Stimulated activated memory B cell treated with anti-CD40 and anti-IgM and Interleukin-4, amounts not matched to agents 10 μg/mL and 1 μg/mL and 100 μg/mL, for 72 hours (primary cell): ENCODE measurements at regions not wholly inside any gene's neighbourhood (a gene's known extent, or its start where the extent isn't known, plus 50 kb on each side); places are given as distances from the start of the nearest gene placed in this dataset.

Source experiments
- ATAC-seq: fragments of 150-1000 bp; cut with Tn5 transposase; 2 replicates; pipeline ENCODE4 v1.10.0; 2021
- H3K27ac Mint-ChIP-seq: one replicate; pipeline ENCODE4 v1.8.0; 2022; ENCODE audit warnings: mild to moderate bottlenecking, mixed read lengths
- H3K27me3 Mint-ChIP-seq: one replicate; pipeline ENCODE4 v1.8.0; 2022; ENCODE audit warnings: mixed read lengths
- H3K36me3 Mint-ChIP-seq: one replicate; pipeline ENCODE4 v1.8.0; 2022; ENCODE audit warnings: mixed read lengths
- H3K4me1 Mint-ChIP-seq: one replicate; pipeline ENCODE4 v1.8.0; 2022; ENCODE audit warnings: mixed read lengths
- H3K4me3 Mint-ChIP-seq: one replicate; pipeline ENCODE4 v1.8.0; 2022; ENCODE audit warnings: mild to moderate bottlenecking, moderate library complexity, mixed read lengths
- H3K9me3 Mint-ChIP-seq: one replicate; pipeline ENCODE4 v1.8.0; 2022; ENCODE audit warnings: mixed read lengths

DNA sequence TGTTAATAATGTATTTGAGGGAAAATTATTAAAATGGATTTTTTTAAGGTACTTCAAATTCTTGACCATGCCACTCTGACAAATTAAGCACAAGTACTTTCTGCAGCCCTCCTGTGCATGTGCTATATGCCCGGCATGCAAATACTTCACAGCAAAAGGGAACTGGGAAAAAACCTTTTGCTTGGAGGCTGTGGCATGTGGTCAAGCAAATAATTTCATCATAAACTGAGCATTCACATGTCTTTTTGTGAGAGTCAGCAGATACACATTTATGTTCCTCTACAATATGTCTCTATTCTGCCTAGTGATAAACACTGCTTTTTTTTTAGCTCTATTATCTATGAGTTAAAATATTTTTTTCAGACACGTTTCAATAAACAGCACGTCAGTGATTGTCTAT, 53.7 kb upstream of the SEMA3A start:
- ATAC-seq, result no peak
- no peaks in the 10 kb centered on the region for H3K36me3 Mint-ChIP-seq
- no peak overlapping the region for H3K4me3 Mint-ChIP-seq
- peaks cover 3% of the 10 kb centered on the region for H3K9me3 Mint-ChIP-seq
- no peaks in the 10 kb centered on the region for H3K27me3 Mint-ChIP-seq
- no peaks in the 10 kb centered on the region for H3K4me1 Mint-ChIP-seq
- H3K27ac Mint-ChIP-seq, result no peak overlapping the region

DNA sequence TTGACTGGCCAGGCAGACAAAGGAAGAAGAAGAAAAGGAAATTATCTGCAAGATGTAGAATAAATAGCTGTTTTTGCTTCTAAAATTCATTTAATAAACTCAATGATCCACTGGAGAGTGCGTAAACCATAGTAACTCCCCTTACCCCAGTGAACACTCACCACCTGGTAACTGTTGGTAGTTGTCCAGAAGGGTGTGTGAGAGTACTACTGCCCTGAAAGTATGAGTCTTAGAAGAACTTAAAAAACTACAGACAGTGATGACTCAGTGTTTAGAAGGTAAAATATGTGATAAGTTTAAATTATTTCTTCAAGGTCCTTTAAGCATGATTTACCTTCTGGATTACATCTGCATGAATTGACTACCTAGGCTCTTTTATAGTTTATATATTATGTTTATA, 53.0 kb upstream of the SEMA3A start:
- peaks cover 5% of the 10 kb centered on the region for H3K9me3 Mint-ChIP-seq
- H3K27me3 Mint-ChIP-seq, result no peaks in the 10 kb centered on the region
- H3K4me3 Mint-ChIP-seq, result no peak overlapping the region
- no peaks in the 10 kb centered on the region for H3K36me3 Mint-ChIP-seq
- no peaks in the 10 kb centered on the region for H3K4me1 Mint-ChIP-seq
- ATAC-seq, result no peak
- no peak overlapping the region for H3K27ac Mint-ChIP-seq

DNA sequence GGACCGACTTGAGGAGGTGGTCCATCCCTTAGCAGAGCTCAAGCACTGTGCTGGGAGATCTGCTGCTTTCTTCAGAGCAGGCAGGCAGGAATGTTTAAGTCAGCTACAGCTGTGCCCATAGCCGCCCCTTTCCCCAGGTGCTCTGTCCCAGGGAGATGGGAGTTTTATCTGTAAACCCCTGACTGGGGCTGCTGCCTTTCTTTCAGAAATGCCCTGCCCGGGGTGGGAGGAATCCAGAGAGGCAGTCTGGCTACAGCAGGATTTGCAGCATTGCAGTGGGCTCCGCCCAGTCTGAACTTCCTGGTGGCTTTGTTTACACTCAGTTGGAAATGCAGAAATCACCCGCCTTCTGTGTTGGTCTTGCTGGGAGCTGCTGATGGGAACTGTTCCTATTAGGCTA, 51.2 kb upstream of the SEMA3A start:
- H3K27ac Mint-ChIP-seq, result no peak overlapping the region
- H3K4me3 Mint-ChIP-seq, result no peak overlapping the region
- H3K36me3 Mint-ChIP-seq, result no peaks in the 10 kb centered on the region
- H3K27me3 Mint-ChIP-seq, result no peaks in the 10 kb centered on the region
- ATAC-seq, result no peak
- H3K4me1 Mint-ChIP-seq, result no peaks in the 10 kb centered on the region
- H3K9me3 Mint-ChIP-seq, result peaks cover 17% of the 10 kb centered on the region
